ENCODE measurements at regions not wholly inside any gene's neighbourhood (a gene's known extent, or its start where the extent isn't known, plus 50 kb on each side); places are given as distances from the start of the nearest gene placed in this dataset.
A peak's percentile ranks its signal among the peaks of the same experiment; 100 is the strongest.
"Not testable (repeated sequence)": the region's sequence is repeated elsewhere in the genome, so short reads cannot be mapped to it uniquely, and the experiment has no call there.

DNA sequence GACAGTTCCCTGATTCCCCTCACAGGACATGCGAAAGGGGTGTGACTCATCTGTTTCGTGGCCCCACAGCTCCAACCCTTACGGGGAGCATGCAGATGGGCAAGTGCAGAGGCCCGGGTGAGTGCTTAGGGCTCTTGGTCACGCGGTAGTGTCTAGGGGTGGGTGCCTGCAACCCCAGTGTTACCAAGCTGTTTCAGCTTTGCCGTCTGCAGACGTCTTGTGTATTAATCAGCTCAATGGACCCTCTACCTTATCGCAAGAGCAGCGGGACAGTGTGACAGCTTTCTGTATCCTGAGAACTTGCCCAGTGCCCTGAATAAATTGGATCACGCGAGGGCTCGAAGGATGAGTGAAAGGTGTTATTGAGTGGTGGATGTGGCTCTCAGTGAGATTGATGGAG lies 816.4 kb upstream of the ANO3 start:
- no peak for DNase-seq (ENCODE audit: low read depth)

DNA sequence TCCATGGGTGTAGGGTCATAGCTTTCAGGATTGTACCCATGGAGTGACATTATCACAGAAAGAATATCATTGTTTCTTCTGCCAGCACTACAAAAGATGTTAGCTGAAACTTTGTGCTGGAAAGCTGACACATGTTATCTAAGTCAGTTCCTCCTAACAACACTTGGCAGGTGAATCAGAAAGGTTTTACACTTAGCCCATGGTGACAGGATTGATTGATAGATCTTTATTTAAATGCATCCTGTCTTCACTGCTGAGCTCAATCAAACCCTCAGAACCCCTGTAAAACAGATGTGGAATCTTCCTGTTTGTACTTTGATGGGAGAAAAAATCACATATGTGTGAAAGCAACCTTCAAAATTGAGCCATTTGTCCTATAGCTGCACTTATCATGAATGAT lies 811.5 kb upstream of the ANO3 start:
- DNase-seq (ENCODE audit: low read depth): no peak

DNA sequence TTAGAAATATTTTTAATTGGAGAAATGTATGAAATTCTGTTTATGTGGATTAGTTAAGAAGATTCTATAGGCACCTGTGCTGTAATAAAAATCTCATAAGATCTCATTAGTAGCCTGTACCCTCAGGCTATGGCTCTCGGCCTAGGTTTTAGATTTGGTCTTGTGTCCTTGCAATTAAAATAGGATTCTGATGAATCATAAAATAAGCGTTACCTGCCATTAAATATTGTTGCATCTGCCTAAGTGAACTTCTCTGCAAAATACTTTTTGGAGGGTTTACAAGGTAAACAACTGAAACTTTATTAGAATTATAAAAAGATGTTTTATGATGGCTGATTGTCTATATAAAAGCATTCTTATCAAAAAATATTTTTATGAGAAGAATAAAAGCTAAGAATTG lies 804.1 kb upstream of the ANO3 start:
- no peak for DNase-seq (ENCODE audit: low read depth)

DNA sequence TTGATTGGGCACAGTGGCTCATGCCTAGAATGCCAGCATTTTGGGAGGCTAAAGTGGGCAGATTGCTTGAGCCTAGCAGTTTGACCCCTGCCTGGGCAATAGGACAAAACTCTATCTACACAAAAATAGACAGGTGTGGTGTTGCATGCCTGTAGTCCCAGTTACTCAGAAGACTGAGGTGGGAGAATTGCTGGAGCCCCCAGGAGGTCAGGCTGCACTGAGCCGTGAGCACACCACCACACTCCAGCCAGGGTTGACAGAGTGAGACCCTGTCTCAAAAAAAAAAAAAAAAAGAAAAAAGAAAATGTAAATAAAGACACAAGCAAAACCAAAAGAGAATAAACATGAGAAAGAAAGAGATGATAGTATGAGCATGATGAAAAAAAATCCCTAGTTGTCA lies 802.4 kb upstream of the ANO3 start:
- no peak for DNase-seq (ENCODE audit: low read depth)

DNA sequence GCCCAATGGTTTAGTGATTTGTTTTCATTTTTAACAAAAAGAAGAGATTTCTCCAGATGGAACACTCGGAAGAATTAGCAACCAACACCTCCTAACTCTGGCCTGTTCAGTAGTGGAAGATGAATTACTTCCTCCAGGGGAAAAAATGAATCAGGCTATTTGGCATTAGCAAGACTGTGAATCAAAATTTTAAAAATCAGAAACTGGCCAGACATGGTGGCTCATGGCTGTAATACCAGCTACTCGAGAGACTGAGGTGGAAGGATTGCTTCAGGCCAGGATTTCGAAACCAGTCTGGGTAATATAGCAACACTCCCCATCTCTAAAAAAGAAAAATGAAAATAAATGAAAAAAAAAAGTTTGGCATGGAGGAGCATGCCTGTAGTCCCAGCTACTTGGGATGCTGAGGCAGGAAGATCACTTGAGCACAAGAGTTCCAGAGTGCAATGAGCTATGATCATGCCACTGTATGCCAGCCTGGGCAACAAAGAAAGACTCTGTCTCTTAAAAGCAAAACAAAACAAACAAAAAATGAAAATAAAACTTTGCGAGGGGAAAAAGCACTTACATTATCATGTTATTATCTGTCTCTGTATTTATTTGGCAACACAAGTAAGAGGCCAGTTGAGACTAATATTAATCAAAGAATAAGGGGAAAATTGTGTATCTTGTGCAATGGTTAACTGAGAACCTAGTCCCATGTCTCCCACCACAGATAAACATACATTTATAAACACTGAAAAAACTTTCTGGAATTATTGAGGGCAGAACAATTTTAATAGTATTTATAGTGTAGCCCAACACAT lies 796.3 kb upstream of the ANO3 start:
- DNase-seq (ENCODE audit: low read depth): peak; percentile 3

DNA sequence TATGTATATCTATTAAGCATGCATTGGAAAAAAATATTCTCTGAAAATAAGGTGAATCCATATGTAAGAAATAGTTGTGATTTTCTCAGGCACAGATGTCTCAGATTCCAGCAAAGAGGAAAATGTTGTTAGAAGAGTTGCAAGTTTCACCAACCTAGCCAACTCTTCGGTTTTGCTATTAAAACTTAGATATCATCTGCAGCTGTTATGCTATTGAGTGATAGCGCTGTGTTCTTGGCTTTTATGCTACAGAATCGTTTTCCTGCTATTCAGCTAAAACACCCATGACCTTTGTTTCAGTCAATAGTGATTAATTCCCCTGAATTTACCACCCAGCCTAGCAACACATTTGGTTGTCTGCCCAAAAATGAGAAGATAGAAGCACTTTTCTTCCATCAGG lies 795.6 kb upstream of the ANO3 start:
- no peak for DNase-seq (ENCODE audit: low read depth)

DNA sequence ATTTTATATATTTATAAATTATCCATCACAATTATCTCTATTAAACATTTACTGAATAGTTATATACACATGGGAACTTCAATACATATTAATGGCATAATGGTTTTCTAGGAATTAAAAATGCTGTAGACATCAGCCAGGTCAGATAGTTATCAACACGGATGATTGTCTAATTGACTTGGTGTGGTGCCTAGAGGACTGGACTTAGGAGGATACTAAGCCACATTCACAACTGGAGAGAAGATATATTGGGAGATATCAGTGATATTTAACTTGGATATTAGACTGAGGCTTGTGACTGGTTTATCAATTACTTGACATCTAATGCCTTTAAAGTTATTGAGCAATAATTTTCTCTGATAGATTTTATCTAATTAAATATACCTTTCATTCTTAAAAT lies 794.5 kb upstream of the ANO3 start:
- DNase-seq (ENCODE audit: low read depth): no peak

DNA sequence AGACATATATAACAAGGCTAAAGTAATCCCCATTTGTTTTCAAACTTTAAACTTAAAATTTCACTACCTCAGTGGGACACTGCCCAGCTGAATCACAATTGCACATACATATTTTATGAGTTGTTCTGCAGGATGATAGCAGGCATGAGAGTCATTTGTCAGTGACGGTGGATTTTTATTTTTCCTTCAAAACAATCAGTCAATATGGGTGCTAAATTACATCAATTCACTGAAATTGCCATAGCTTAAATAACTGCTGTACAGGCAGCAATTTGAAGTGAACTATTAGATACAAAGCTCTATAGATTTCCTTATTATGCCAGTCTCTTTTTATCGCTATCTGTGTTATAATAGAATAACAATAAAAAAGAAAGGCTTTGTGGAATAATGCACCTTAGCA lies 784.6 kb upstream of the ANO3 start:
- DNase-seq (ENCODE audit: low read depth): no peak

DNA sequence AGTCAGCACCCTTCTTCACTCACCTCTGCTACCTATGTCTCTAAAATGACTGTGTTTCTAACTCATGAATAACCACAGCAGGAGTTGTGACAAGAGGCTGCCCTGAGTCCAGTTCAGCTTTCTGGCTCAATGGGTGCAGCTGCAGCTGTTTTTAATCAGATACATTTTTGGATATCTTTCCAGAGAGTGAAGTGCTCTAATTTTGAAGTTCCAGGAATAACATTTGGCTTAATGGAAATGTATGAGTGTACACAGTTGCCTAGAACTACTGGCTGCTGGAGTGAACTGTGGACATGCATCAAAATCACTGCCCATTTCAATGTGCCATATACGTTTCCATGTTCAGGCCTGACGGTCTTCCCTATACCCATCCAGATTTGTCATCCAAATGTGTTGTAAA lies 769.5 kb upstream of the ANO3 start:
- DNase-seq (ENCODE audit: low read depth): no peak

DNA sequence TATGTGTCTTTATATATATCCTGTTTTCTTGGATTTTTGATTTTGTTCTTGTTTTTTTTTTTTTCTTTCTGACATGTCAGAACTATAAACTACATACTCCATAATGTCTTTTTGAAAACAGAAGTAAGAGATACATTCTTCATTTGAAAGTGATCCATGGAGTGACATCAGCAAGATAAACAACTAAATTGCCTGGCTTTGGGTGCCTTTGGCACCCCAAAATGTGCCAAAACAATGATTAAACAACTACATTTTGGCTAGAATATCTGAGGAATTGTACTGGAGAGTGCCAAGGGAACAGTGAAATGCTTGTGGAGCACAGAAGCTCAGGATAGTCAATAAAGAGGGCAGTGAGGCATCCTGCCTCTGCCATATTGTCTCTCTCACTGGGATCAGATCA lies 766.1 kb upstream of the ANO3 start:
- no peak for DNase-seq (ENCODE audit: low read depth)

DNA sequence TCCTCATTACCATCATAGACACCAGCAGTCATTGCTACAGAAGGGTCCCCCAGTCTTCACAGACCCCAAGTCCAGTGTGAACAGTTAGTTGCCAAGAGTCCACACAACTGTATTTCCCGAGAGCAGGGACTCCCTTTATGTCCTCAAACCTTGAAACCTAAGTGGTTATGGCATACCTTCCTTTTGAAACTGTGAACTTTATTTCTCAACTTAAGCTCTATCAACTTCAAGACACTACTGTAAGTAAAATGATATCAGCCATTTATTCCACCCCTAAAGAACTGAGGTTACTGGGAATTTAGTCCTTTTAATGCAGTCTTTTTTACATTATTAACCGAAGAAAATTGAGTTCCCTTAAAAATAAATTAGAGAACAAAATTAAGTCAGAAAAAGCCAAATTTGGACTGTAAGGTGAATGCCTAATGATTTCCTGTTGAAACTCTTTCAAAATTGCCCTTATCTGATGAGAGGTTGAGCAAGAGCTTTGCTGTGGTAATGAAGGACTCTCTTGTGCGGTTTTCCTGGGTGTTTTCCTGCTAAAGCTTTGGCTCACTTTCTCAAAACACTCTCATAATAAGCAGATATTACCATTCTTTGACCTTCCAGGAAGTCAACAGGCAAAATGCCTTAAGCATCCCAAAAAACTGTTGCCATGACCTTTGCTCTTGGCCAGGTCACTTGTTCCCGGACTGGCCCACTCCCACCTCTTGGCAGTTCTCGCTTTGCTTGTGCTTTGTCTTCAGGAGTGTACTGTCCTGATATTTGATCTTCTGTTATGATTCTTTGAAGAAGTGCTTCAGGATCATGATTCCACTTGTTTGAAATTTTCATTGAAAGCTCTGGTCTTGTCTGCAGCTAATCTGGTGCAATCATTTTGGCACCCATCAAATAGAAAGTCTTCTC lies 765.4 kb upstream of the ANO3 start:
- no peak for DNase-seq (ENCODE audit: low read depth)

DNA sequence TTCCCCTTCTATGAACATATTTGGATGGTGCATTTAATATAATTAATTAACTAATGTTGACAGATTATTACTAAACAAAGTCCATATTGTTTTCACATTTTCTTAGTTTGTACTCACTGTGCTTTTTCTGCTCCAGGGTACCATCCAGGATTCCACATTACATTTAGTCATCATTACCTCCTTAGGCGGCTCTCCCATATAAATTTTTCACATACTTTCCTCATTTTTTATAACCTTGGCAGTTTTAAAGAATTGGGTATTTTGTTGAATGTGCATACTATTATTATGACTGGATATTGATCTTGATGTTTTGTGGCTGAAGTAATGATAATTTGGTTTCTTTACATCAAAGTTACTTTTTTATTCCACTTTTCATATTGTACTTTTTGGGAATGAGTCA lies 755.6 kb upstream of the ANO3 start:
- DNase-seq (ENCODE audit: low read depth): no peak

DNA sequence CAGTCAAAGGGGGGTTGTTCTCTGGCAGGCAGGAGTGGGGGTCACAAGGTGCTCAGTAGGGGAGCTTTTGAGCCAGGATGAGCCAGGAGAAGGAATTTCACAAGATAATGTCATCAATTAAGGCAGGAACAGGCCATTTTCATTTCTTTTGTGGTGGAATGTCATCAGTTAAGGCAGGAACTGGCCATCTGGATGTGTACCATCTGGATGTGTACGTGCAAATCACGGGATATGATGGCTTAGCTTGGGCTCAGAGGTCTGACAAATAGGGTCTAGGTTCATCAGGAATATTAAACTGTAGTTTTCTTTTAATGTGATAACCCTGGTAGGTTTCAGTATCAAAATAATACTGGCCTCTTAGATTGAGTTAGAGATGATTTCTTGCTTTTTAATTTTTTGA lies 752.4 kb upstream of the ANO3 start:
- DNase-seq (ENCODE audit: low read depth): not testable (repeated sequence)

DNA sequence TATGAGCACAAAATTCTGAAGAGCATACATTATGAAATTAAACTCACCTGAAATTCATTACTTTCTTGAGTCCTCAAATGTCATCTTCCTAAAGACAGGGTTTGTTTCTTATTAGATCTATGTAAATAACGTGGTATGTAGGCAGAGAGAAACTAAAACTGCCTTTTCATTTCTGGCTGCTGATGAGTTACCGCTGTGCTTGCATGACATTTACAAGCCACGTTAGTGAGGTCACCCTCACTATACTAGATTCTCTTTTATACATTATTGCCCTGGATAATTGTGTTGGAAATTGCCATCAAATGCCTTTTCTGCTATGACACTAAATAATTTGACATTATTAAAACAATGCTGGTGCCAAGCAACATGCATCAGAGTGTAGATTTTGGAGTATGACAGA lies 748.3 kb upstream of the ANO3 start:
- no peak for DNase-seq (ENCODE audit: low read depth)

DNA sequence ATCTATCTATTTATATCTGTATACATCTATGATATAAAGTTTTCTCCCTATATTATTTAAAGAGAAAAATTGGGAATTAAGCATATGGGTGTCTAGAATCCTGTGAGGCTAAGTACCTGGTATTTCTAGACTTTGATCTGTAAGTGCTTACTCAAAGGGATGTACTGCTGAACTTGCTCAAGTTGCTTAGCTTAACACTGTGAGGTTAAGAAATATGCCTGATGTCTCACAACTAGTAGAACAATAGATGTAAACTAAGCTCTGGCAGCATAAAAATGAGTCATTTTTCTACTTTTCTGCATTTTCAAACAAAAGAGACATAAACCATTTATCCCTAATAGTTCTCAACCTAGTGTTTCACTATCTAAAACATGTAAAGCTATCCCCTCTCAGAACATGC lies 744.4 kb upstream of the ANO3 start:
- no peak for DNase-seq (ENCODE audit: low read depth)

DNA sequence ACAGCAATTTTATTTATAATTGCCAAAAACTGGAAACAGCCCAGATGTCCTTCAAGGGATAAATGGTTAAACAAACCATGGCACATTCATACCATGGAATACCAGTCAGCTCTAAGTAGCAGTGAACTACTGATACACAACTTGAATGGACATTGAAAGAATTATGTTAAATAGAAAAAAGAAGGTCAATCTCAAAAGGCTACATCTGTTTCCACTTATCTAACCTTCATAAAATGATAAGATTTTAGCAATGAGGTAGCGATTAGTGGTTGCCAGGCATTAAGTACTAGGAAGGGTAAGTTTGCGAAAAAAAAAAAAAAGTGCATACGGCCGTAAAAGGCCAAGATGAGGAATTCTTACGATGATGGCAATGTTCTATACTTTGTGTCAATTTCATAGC lies 738.7 kb upstream of the ANO3 start:
- no peak for DNase-seq (ENCODE audit: low read depth)

DNA sequence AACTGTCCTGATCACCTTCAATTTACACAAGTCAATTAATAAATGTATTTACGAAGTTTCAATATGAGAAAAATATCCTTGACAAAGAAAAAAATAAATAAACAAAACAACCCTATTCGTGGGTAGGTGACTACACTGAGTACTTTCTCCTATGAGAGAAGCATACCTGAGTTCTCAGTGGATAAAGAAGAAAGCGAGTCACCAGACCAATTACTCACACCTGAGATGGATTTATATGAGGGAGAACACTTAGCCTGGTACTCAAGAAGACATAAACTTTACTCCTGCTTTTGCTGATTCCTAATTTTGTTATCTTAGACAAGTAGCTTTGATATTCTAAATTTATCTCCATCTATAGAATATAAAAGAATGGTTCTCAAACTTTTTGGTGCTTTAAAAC lies 735.2 kb upstream of the ANO3 start:
- no peak for DNase-seq (ENCODE audit: low read depth)

DNA sequence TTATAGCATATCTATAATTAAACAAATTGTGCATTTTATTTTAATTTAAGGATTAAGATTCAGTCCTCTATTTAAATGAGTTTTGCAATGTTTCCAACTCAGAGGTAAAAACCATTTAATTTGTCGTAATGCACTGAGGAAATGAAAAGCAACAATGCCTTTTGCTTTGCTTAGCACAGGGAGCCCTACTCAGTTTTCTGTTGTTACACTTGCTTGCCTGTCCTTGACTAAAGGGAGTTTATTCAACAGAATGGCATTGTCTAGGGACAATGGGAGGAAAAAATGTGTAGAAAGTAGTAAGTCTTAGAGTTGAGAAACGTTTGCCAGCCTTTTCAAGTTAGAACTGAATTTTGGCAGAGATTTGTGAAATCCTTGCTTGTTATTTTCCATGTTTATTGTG lies 734.2 kb upstream of the ANO3 start:
- DNase-seq (ENCODE audit: low read depth): no peak

DNA sequence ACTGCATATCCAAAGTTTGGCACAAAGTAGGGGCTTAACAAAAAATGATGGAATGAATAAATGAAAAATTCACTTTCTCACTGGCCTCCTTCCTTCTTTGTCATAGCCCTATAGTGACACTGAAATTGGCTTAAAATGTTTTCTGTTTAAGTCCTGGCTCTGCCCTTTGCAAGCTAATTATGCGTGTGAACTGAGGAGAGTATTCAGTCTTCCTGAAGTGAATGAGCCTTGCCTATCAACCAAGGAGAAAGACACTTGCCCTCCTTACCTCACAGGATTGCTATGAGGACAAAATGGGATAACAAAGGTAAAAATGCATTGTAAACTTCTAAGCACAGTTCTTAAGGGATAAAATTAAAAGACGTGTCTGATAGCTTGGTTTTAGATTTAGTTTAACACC lies 729.8 kb upstream of the ANO3 start:
- DNase-seq (ENCODE audit: low read depth): no peak

DNA sequence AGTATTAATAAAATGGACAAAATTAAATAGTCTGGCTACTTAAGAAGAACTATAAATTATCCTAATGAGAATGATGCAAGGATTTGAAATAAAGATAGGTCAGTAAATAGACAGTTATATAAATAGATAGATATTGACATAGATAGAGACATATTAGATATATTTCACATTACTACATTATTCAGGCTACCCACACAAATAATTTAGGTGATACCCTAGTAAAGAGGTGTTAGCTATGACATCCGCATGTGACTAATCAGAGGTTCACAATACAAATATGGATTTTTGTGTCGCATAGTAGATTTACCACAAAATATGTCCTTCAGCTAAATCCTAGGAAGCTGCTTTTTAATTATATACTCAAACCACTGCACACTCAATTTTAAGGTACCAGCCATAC lies 729.0 kb upstream of the ANO3 start:
- no peak for DNase-seq (ENCODE audit: low read depth)

DNA sequence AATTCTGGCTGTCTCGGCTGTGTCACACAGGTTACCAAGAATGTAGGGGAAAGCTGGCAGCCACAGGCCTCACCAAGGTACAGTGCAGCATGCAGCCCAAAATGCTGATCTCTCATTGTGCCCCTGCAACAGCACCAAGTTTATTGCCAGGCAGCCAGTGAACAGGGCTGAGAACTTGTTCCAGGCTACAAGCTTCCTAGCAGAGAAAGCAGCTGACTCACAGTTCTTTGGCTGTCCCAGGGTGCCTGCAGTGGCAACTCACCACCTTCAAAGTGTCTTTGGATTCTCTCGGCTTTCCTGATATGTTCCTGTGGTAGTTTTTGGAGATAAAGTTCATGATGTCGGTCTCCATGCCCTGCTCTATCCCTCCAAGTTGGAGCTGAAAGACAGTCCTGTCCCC lies 719.1 kb upstream of the ANO3 start:
- no peak for DNase-seq (ENCODE audit: low read depth)

DNA sequence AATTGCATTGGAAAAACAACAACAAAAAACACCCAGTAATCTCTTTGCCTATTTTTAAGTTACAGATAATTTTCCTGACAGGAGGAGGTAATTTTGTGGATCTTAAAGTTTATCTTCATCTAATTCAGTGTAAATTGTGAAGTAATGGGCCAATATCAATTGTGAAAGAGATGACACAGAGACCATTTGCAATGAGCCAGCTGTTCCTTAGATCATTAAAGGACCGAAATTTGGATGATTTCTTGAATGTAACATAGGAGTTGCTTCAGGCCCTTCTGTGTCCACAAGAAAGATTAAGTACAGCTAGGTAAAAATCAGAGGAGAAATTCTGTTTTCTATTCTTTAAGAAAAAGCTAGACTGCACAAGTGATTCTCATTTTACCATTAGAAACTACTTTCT lies 718.5 kb upstream of the ANO3 start:
- no peak for DNase-seq (ENCODE audit: low read depth)

DNA sequence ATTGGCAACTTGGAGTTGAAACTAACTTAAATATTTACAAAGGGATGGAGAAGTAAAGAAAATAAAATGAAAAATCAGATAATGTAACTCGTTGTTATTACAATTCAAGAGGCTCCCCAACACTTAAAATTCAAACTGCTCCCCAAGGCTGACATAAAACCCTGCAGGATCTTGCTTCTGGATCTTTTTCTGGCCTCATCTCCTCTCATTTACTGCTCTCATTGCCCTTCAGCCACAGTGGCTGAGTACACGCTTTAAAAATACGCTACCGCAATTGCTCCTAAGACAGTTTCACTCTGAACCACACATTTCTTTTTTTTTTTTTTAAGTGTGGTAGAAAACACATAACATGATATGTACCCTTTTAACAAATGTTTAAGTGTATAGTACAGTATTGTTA lies 718.1 kb upstream of the ANO3 start:
- DNase-seq (ENCODE audit: low read depth): no peak

DNA sequence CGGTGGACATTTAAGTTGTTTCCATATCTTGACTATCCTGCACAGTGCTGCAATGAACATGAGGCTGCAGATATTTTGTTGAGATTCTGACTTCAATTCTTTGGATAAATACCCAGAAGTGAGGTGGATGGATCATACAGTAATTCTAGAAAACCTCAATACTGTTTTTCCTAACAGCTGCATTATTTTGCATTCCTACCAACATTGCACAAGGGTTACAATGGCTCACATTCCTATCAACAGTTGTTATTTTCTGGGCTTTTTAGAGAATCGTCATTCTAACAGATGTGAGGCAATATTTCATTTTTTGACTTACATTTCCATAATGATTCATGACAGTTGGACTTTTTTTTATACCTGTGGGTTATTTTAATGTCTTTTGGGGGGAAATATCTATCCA lies 716.9 kb upstream of the ANO3 start:
- DNase-seq (ENCODE audit: low read depth): no peak
